OCI-LY7 (cell line): ENCODE measurements at regions not wholly inside any gene's neighbourhood (a gene's known extent, or its start where the extent isn't known, plus 50 kb on each side); places are given as distances from the start of the nearest gene placed in this dataset.

Source experiments
- EZH2phosphoT487 ChIP-seq: fragments of 200-600 bp; sonication (generic); IDR thresholded peaks from 2 replicates; pipeline ENCODE4 v1.6.1; 2018; ENCODE audit warnings: low read depth, borderline replicate concordance, mild to moderate bottlenecking, mixed run types, antibody characterized with exemption, low read length, moderate library complexity, mixed read lengths
- TF ChIP-seq, protein P1 (sequence below): fragments of 200-600 bp; sonication (generic); conservative IDR thresholded peaks from 2 replicates; pipeline ENCODE4 v1.5.1; 2014; ENCODE audit warnings: mild to moderate bottlenecking, antibody characterized with exemption, low read length, moderate library complexity, mixed read lengths

DNA sequence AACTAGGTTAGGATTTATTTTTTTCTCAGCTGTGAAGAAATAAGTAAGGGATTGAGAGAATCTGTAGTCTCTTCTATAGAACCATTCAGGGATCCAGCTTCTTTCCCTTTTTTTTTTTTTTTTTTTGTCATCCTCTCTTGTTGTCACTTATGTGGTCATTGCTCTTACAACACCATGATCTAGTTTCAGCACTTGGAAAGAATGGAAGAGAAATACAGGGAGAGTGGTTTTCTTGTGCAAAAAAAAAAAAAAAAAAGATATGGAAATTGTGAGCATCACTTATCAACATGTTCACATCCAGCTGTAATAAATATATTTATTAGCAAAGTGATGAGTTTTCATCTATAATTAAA is 599.3 kb downstream of the SLC6A15 start:
- TF ChIP-seq, protein P1, sequence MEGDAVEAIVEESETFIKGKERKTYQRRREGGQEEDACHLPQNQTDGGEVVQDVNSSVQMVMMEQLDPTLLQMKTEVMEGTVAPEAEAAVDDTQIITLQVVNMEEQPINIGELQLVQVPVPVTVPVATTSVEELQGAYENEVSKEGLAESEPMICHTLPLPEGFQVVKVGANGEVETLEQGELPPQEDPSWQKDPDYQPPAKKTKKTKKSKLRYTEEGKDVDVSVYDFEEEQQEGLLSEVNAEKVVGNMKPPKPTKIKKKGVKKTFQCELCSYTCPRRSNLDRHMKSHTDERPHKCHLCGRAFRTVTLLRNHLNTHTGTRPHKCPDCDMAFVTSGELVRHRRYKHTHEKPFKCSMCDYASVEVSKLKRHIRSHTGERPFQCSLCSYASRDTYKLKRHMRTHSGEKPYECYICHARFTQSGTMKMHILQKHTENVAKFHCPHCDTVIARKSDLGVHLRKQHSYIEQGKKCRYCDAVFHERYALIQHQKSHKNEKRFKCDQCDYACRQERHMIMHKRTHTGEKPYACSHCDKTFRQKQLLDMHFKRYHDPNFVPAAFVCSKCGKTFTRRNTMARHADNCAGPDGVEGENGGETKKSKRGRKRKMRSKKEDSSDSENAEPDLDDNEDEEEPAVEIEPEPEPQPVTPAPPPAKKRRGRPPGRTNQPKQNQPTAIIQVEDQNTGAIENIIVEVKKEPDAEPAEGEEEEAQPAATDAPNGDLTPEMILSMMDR = no peak
- TF ChIP-seq EZH2phosphoT487 = no peak
